Panc1 (cell line): ENCODE measurements at regions not wholly inside any gene's neighbourhood (a gene's known extent, or its start where the extent isn't known, plus 50 kb on each side); places are given as distances from the start of the nearest gene placed in this dataset.

Experiments used
- POLR2AphosphoS5 ChIP-seq: IDR thresholded peaks from 2 replicates; pipeline ENCODE4 v1.6.1; 2012; ENCODE audit warnings: mild to moderate bottlenecking, low read depth, low read length, moderate library complexity
- SIN3A ChIP-seq: IDR thresholded peaks from 2 replicates; pipeline ENCODE4 v1.6.1; 2012; ENCODE audit warnings: low read depth, mild to moderate bottlenecking, low read length, moderate library complexity, borderline replicate concordance; ENCODE audit not compliant: insufficient read depth
- TCF7L2 ChIP-seq: IDR thresholded peaks from 2 replicates; pipeline ENCODE4 v1.6.1; 2011; ENCODE audit warnings: mild to moderate bottlenecking, low read depth, low read length, inconsistent platforms
- TF ChIP-seq, protein P1 (sequence below): fragments of 450-650 bp; IDR thresholded peaks from 2 replicates; pipeline ENCODE4 v1.5.1; 2017; ENCODE audit warnings: mild to moderate bottlenecking
- TF ChIP-seq, protein P2 (sequence below), 2 experiments: IDR thresholded peaks; 2 replicates each; pipeline ENCODE4 v1.6.1; 2011 to 2012; ENCODE audit warnings: low read depth in 2 of 2, control low read depth in 1 of 2, low read length in 1 of 2, mild to moderate bottlenecking in 1 of 2, moderate library complexity in 1 of 2; ENCODE audit not compliant: insufficient read depth in 1 of 2

DNA sequence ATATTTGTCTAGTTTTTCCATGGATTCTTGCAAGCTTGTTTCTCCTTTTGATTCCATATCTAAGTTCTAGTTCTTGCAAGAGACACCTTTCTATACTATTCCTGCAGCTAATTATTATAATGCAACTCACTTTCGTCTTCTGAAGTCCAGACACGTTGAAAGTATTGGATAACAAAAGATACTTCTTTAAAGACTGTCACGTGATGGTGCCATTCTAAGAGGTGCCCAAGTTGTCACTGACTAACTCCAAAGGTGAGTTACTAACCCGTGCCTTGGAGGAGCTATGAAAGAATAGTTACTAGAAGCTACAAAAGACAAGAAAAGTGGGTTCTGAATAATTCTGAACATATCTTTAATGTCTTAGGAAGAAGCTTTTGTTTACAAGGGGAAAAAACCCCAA is 322.6 kb downstream of the HDGFL1 start:
- no peak for TF ChIP-seq POLR2AphosphoS5
- TF ChIP-seq, protein P1, sequence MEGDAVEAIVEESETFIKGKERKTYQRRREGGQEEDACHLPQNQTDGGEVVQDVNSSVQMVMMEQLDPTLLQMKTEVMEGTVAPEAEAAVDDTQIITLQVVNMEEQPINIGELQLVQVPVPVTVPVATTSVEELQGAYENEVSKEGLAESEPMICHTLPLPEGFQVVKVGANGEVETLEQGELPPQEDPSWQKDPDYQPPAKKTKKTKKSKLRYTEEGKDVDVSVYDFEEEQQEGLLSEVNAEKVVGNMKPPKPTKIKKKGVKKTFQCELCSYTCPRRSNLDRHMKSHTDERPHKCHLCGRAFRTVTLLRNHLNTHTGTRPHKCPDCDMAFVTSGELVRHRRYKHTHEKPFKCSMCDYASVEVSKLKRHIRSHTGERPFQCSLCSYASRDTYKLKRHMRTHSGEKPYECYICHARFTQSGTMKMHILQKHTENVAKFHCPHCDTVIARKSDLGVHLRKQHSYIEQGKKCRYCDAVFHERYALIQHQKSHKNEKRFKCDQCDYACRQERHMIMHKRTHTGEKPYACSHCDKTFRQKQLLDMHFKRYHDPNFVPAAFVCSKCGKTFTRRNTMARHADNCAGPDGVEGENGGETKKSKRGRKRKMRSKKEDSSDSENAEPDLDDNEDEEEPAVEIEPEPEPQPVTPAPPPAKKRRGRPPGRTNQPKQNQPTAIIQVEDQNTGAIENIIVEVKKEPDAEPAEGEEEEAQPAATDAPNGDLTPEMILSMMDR, result no peak
- TF ChIP-seq, protein P2, sequence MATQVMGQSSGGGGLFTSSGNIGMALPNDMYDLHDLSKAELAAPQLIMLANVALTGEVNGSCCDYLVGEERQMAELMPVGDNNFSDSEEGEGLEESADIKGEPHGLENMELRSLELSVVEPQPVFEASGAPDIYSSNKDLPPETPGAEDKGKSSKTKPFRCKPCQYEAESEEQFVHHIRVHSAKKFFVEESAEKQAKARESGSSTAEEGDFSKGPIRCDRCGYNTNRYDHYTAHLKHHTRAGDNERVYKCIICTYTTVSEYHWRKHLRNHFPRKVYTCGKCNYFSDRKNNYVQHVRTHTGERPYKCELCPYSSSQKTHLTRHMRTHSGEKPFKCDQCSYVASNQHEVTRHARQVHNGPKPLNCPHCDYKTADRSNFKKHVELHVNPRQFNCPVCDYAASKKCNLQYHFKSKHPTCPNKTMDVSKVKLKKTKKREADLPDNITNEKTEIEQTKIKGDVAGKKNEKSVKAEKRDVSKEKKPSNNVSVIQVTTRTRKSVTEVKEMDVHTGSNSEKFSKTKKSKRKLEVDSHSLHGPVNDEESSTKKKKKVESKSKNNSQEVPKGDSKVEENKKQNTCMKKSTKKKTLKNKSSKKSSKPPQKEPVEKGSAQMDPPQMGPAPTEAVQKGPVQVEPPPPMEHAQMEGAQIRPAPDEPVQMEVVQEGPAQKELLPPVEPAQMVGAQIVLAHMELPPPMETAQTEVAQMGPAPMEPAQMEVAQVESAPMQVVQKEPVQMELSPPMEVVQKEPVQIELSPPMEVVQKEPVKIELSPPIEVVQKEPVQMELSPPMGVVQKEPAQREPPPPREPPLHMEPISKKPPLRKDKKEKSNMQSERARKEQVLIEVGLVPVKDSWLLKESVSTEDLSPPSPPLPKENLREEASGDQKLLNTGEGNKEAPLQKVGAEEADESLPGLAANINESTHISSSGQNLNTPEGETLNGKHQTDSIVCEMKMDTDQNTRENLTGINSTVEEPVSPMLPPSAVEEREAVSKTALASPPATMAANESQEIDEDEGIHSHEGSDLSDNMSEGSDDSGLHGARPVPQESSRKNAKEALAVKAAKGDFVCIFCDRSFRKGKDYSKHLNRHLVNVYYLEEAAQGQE (IDR thresholded peaks at IDR 0.05; ENCODE audit: insufficient read depth in 1 of 2, low read depth in 2 of 2, low read length in 1 of 2), result no peak
- no peak for TF ChIP-seq SIN3A
- TF ChIP-seq TCF7L2, result no peak
